ENCODE measurements at regions not wholly inside any gene's neighbourhood (a gene's known extent, or its start where the extent isn't known, plus 50 kb on each side); places are given as distances from the start of the nearest gene placed in this dataset.

- TF ChIP-seq CTCF (conservative IDR thresholded peaks at IDR 0.05; ENCODE audit: low read depth, low read length) (no peak), CEBPB (IDR thresholded peaks at IDR 0.05; ENCODE audit: low read depth, low read length) (no peak), BHLHE40 (IDR thresholded peaks at IDR 0.05; ENCODE audit: low read depth, low read length) (no peak), MAZ (IDR thresholded peaks at IDR 0.05; ENCODE audit: borderline replicate concordance, low read depth, low read length) (no peak), SMC3 (IDR thresholded peaks at IDR 0.05; ENCODE audit: low read depth, low read length) (no peak), FOS (IDR thresholded peaks at IDR 0.05; ENCODE audit: low read depth, low read length) (no peak), ELK1 (IDR thresholded peaks at IDR 0.05; ENCODE audit: borderline replicate concordance, low read depth, low read length) (no peak), POLR2A (IDR thresholded peaks at IDR 0.05; ENCODE audit: low read depth, low read length) (no peak), USF2 (IDR thresholded peaks at IDR 0.05; ENCODE audit: low read depth, low read length) (no peak)
Measured at GRCh38 chr13:79791471-79792042, 310.6 kb downstream of the NDFIP2 start.

Measured in IMR-90 (cell line).